AG10803 (cell line): ENCODE measurements at regions not wholly inside any gene's neighbourhood (a gene's known extent, or its start where the extent isn't known, plus 50 kb on each side); places are given as distances from the start of the nearest gene placed in this dataset.

ENCODE experiments used
- DNase-seq: peaks from one replicate; pipeline ENCODE4 v3.0.0; 2010; ENCODE audit warnings: low read depth
- H3K4me3 ChIP-seq: 2 replicates; pipeline ENCODE4 v1.5.1; 2011; ENCODE audit warnings: mild to moderate bottlenecking, low read length, control low read depth
- TF ChIP-seq, protein P1 (sequence below): conservative IDR thresholded peaks from 2 replicates; pipeline ENCODE4 v1.5.1; 2011; ENCODE audit warnings: mild to moderate bottlenecking, low read length, control low read depth, inconsistent platforms

DNA sequence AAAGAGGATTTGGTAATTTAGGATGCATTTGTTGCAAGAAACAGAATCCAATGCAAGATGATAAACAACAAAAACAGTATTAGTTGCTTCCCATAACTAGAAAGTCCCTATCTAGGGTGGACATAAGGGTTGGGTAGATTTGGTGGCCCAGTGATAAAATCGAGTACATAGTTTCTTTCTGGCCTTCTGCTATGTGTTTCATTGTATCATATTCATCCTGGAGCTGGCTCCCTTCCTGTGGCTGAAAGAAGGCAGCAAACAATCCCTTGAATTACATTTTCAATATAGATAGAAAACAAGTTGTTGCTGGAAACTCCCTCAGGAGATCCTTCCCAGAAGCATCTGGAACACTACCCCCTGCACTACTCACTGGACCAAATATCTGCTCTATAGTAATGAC is 135.1 kb downstream of the ID4 start:
- no peak for DNase-seq
- no peak overlapping the region for H3K4me3 ChIP-seq
- TF ChIP-seq, protein P1, sequence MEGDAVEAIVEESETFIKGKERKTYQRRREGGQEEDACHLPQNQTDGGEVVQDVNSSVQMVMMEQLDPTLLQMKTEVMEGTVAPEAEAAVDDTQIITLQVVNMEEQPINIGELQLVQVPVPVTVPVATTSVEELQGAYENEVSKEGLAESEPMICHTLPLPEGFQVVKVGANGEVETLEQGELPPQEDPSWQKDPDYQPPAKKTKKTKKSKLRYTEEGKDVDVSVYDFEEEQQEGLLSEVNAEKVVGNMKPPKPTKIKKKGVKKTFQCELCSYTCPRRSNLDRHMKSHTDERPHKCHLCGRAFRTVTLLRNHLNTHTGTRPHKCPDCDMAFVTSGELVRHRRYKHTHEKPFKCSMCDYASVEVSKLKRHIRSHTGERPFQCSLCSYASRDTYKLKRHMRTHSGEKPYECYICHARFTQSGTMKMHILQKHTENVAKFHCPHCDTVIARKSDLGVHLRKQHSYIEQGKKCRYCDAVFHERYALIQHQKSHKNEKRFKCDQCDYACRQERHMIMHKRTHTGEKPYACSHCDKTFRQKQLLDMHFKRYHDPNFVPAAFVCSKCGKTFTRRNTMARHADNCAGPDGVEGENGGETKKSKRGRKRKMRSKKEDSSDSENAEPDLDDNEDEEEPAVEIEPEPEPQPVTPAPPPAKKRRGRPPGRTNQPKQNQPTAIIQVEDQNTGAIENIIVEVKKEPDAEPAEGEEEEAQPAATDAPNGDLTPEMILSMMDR: no peak

DNA sequence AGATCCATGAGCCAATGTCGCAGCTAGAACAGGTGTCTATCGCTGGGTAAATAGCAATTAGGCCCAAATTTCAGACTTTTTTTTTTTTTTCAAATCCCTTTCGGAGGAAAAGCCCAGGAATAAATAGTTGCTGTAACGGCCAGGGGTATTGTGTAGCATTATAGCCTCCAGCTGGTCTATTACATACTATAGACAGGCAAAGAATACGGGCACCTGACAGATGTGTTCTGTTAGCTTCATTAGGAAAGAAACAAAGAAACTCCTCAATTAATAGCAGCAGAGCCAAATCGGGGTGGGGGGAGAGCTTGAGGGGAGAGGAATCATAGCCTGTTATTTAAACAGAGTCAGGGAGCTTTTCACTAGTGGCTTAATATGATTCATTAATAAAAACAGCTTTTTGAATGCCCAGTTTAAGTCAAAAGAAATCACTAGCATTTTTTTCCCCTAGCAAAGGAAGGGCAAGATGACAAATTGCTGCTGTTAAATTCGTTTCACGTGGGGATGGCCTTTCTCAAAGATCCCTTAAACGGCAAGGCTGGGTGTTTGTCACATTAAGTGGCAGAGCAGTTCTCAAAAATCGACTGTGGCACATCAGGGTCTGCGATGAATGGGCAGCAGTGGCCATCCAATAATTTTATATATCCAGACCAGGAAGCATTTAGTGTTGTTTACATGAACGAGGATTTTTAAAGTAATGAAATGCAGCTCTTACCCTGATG is 139.4 kb downstream of the ID4 start:
- DNase-seq: no peak
- TF ChIP-seq, protein P1: no peak
- no peak overlapping the region for H3K4me3 ChIP-seq

DNA sequence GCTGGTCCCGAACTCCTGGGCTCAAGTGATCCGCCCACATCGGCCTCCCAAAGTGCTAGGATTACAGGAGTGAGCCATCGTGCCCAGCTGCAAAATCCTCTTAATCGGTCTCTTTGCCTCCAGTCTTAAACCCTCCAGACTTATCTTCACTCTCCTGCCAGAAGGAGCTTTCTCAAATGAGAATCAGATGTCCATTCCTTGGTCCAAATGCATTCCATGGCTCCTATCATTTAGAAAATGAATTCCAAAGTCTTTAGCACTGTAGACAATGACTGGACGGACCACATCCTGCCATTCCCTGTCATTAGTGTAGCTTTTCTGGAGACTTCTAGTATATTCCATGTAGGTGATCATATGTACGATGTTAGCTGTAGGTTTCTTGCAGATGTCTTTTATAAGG is 141.9 kb downstream of the ID4 start:
- DNase-seq: peak; percentile 63
- H3K4me3 ChIP-seq: no peak overlapping the region
- TF ChIP-seq, protein P1: no peak

DNA sequence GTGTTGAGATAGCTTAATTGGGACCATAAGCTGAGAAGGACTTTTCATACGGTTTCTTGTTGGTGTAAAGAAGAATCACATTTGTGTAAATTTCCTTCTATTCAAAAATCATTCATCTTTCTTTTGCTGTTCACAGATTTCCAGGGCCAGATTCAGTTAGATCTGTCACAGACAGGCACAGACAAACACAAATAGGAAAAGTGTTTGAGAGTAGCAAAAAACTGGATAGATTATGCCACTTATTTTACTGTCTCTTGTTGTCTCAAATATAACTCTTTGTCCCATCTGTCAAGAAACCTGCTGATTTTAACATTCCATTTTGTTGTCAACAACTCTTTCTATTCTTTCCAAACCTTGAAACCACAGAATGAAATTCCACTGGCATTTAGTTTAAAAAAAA is 142.8 kb downstream of the ID4 start:
- no peak overlapping the region for H3K4me3 ChIP-seq
- TF ChIP-seq, protein P1: no peak
- no peak for DNase-seq

DNA sequence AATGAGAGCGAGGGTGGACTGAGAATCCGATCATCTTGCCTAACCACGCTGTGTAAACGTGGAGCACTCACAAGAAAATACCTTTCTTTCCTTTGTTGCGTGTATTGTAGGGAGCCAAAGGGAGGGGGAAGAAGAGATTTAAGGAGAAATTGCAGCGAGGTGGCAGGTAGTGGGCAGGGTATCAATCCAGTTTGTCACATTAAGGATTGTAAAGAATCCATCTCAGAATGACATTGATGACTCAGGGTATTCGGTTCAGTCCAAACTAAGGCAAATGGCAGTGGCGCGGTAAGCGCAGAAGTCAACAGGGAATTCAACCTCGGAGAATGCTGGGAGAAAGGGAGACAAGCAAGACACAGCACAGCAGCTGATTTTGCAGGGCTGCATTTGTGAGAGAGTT is 146.2 kb downstream of the ID4 start:
- DNase-seq: no peak
- TF ChIP-seq, protein P1: no peak
- no peak overlapping the region for H3K4me3 ChIP-seq

DNA sequence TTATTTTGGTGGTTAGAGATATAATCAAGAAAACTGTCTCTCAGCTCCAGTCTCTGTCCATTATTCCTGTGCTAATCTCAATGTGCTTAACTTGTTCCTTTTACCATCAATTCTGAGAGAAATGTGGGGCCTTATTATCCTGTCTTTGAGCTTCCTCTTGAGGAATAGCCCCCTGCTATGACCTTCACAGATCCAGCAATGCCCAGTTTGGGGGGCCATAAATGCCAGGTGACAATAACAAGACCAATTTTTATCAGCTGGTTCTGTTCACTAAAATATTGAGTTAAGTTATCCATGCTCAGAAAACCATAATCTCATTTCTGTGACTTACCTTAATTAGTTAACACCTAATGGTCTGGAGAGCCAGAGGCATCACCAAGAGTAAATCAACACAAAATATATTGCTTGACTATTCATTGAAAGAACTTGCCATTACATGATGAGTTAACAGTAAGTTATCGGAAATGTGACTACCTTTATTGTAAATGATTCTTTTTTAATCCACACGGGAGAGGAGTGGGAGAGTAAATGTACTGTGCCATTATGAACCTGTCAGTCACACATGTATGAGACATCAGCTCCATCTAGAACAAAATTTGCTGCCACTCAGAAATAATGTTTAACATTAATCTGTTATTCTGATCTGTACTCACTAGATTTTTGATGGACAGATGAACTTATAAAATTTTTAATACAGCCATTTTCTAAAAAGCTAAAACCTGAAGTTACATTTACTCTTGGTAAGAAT is 149.7 kb downstream of the ID4 start:
- TF ChIP-seq, protein P1: no peak
- no peak for DNase-seq
- H3K4me3 ChIP-seq: no peak overlapping the region

DNA sequence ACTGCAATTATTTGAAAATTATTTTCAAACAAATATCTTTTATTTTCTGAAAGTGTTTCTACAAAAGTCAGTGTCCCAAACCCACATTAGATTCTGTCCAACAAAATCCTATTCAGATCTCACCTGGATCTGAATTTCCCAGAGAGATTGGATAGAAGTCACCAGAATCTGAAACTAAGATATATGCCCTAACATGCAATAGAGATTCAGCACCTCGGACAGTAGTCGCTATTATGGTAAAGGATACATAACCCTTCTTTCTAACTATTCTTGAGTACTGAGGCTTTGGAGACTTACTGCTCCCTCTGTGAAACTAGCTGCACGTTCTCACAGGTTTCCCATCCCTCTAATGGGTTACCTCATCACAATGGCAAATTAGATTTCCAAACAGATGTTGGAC is 151.4 kb downstream of the ID4 start:
- TF ChIP-seq, protein P1: no peak

More for the DNA sequence above, 151.4 kb downstream of the ID4 start:
- no peak overlapping the region for H3K4me3 ChIP-seq
- DNase-seq: peak; percentile 11
